ENCODE measurements at regions not wholly inside any gene's neighbourhood (a gene's known extent, or its start where the extent isn't known, plus 50 kb on each side); places are given as distances from the start of the nearest gene placed in this dataset.

DNA sequence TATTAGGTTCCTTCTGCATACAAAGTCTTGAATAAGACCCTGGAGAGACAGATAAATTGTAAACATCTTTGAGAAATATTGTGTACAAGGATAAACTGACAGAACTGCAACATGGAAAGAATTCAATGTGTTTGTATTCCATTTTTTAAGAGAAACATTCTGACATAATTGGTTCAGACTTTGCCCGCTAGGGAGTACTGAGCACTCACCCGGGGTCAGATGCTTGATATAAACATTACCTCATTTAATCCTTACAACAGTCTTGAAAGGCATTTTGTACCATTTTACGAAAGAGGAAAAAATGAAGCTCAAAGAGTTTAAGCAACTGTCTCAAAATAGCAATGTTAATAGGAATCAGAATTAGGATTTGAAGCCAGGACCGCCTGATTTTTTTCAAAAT is 416.7 kb upstream of the CRIM1 start:
- no peaks in the 10 kb centered on the region for H3K9me3 ChIP-seq (ENCODE audit: control insufficient read depth in 1 of 2, insufficient read depth in 1 of 2, low read length in 2 of 2)
- no peaks in the 10 kb centered on the region for H3K27me3 ChIP-seq (ENCODE audit: control insufficient read depth in 1 of 2, insufficient read depth in 2 of 2, low read length in 2 of 2)
- H3K4me1 ChIP-seq (ENCODE audit: insufficient read depth, low read length): no peaks in the 10 kb centered on the region
- Mint-ChIP-seq H3K4me1 (ENCODE audit: low read depth) (no peaks in the 10 kb centered on the region), H3K36me3 (ENCODE audit: low read depth) (no peaks in the 10 kb centered on the region), H3K4me3 (no peak overlapping the region), H3K27ac (no peak overlapping the region), H3K27me3 (peaks cover 14% of the 10 kb centered on the region), H3K9me3 (no peaks in the 10 kb centered on the region)
- no peak for DNase-seq
- CTCF ChIA-PET: no interaction called here
- no peak overlapping the region for H3K27ac ChIP-seq (ENCODE audit: low read depth in 1 of 2, low read length in 2 of 2)
- H3K36me3 ChIP-seq (ENCODE audit: insufficient read depth, low read length): no peaks in the 10 kb centered on the region
- intact Hi-C loops (cut with DNase I, micrococcal nuclease): no loop called here
- TF ChIP-seq, protein P1, sequence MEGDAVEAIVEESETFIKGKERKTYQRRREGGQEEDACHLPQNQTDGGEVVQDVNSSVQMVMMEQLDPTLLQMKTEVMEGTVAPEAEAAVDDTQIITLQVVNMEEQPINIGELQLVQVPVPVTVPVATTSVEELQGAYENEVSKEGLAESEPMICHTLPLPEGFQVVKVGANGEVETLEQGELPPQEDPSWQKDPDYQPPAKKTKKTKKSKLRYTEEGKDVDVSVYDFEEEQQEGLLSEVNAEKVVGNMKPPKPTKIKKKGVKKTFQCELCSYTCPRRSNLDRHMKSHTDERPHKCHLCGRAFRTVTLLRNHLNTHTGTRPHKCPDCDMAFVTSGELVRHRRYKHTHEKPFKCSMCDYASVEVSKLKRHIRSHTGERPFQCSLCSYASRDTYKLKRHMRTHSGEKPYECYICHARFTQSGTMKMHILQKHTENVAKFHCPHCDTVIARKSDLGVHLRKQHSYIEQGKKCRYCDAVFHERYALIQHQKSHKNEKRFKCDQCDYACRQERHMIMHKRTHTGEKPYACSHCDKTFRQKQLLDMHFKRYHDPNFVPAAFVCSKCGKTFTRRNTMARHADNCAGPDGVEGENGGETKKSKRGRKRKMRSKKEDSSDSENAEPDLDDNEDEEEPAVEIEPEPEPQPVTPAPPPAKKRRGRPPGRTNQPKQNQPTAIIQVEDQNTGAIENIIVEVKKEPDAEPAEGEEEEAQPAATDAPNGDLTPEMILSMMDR (IDR thresholded peaks at IDR 0.05): no peak
- no peak for ATAC-seq (ENCODE audit: poor library complexity)
- H3K4me3 ChIP-seq (ENCODE audit: low read length): no peak overlapping the region
- POLR2A ChIA-PET: no interaction called here

DNA sequence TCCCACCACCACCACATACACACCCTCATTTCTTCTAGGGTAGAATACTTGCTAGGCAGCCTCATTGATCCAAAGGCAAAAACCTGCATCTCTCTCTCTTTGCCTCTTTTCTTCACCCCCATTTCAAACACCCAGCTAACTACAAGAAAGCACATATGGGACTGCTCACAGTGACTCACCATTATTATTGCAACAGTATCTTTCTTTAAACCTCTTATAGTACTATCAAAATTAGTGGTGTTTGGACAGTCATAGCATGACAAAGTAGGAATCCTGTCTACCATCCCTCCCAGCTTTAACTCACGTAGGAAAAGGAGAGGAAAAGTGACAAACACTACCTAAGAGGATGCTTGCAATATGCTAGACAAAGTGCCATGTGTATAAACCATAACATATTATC is 422.5 kb upstream of the CRIM1 start:
- Mint-ChIP-seq H3K9me3 (no peaks in the 10 kb centered on the region), H3K4me3 (no peak overlapping the region), H3K27ac (no peak overlapping the region), H3K4me1 (ENCODE audit: low read depth) (no peaks in the 10 kb centered on the region), H3K27me3 (peaks cover 32% of the 10 kb centered on the region), H3K36me3 (ENCODE audit: low read depth) (no peaks in the 10 kb centered on the region)
- ChIA-PET CTCF (interaction anchor here (1.2 kb wide), 1 partner anchor 9 kb away, joined by 3 read pairs; no protein-coding TSS in a partner anchor), POLR2A (no interaction called here)
- H3K27me3 ChIP-seq (ENCODE audit: control insufficient read depth in 1 of 2, insufficient read depth in 2 of 2, low read length in 2 of 2): no peaks in the 10 kb centered on the region
- H3K27ac ChIP-seq (ENCODE audit: low read depth in 1 of 2, low read length in 2 of 2): no peak overlapping the region
- no peaks in the 10 kb centered on the region for H3K9me3 ChIP-seq (ENCODE audit: control insufficient read depth in 1 of 2, insufficient read depth in 1 of 2, low read length in 2 of 2)
- intact Hi-C loops (cut with DNase I, micrococcal nuclease): no loop called here
- no peaks in the 10 kb centered on the region for H3K36me3 ChIP-seq (ENCODE audit: insufficient read depth, low read length)
- no peaks in the 10 kb centered on the region for H3K4me1 ChIP-seq (ENCODE audit: insufficient read depth, low read length)
- TF ChIP-seq, protein P1 (IDR thresholded peaks at IDR 0.05): no peak
- no peak for ATAC-seq (ENCODE audit: poor library complexity)
- no peak overlapping the region for H3K4me3 ChIP-seq (ENCODE audit: low read length)
- DNase-seq: no peak

DNA sequence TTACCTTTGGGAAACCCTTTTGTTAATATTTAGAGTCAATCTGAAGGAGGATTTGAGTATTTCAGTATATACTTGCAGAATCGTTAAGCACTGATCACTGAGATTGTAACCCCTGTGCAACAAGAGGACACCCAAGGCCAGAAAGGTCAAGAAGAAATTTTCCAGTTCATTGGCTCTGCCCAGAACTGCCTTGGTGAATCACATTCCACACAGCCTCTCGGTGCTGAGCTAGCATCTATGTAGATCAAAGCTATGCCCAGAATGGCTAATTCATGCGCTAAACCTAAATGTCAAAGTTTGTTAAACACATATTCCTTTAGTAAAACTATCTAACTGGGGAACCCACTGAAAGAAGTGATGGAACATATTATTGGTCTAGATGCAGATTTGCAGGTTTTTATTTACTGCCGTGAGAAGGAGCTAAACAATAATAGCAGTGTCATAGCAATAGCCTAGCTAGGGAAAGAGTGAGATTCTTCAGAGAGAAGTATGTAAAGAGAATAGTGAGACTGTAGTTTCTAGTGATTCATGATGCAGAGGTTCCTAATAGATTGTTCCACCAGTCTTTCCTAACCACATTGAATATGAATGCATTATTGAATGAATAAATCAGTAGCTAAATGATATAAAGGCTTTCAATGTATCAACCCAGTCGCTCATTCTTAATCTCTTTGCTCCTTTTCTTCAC is 423.2 kb upstream of the CRIM1 start:
- ATAC-seq (ENCODE audit: poor library complexity): no peak
- CTCF ChIA-PET: interaction anchor here (1.2 kb wide), 1 partner anchor 9 kb away, joined by 3 read pairs; no protein-coding TSS in a partner anchor

More for the DNA sequence above, 423.2 kb upstream of the CRIM1 start:
- Mint-ChIP-seq H3K4me1 (ENCODE audit: low read depth) (no peaks in the 10 kb centered on the region), H3K9me3 (no peaks in the 10 kb centered on the region), H3K27me3 (peaks cover 32% of the 10 kb centered on the region), H3K27ac (no peak overlapping the region), H3K36me3 (ENCODE audit: low read depth) (no peaks in the 10 kb centered on the region), H3K4me3 (no peak overlapping the region)
- H3K9me3 ChIP-seq (ENCODE audit: control insufficient read depth in 1 of 2, insufficient read depth in 1 of 2, low read length in 2 of 2): no peaks in the 10 kb centered on the region
- H3K27ac ChIP-seq (ENCODE audit: low read depth in 1 of 2, low read length in 2 of 2): no peak overlapping the region
- H3K4me3 ChIP-seq (ENCODE audit: low read length): no peak overlapping the region
- DNase-seq: no peak
- TF ChIP-seq, protein P1 (IDR thresholded peaks at IDR 0.05): no peak
- H3K4me1 ChIP-seq (ENCODE audit: insufficient read depth, low read length): no peaks in the 10 kb centered on the region
- POLR2A ChIA-PET: no interaction called here
- H3K36me3 ChIP-seq (ENCODE audit: insufficient read depth, low read length): no peaks in the 10 kb centered on the region
- H3K27me3 ChIP-seq (ENCODE audit: control insufficient read depth in 1 of 2, insufficient read depth in 2 of 2, low read length in 2 of 2): no peaks in the 10 kb centered on the region
- intact Hi-C loops (cut with DNase I, micrococcal nuclease): no loop called here

Data from CD4-positive, alpha-beta T cell (primary cell).